ENCODE measurements at regions not wholly inside any gene's neighbourhood (a gene's known extent, or its start where the extent isn't known, plus 50 kb on each side); places are given as distances from the start of the nearest gene placed in this dataset.

DNA sequence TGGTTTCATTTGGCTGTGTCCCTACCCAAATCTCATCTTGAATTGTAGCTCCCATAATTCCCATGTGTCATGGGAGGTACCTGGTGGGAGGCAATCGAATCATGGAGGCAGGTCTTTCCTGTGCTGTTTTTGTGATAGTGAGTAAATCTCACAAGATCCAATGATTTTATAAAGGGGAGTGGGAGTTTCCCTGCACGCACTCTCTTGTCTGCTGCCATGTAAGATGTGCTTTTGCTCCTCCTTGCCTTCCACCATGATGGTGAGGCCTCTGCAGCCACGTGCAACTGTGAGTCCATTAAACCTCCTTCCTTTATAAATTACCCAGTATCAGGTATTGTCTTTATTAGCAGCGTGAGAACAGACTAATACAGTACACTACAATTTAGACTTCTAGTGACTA is 67.5 kb upstream of the LINC01488 start:
- DNase-seq (ENCODE audit: low spot score): no peak

- no peak for DNase-seq (ENCODE audit: low spot score)
These were observed 66.7 kb upstream of the LINC01488 start for GRCh38 chr11:69414773-69415187.

DNA sequence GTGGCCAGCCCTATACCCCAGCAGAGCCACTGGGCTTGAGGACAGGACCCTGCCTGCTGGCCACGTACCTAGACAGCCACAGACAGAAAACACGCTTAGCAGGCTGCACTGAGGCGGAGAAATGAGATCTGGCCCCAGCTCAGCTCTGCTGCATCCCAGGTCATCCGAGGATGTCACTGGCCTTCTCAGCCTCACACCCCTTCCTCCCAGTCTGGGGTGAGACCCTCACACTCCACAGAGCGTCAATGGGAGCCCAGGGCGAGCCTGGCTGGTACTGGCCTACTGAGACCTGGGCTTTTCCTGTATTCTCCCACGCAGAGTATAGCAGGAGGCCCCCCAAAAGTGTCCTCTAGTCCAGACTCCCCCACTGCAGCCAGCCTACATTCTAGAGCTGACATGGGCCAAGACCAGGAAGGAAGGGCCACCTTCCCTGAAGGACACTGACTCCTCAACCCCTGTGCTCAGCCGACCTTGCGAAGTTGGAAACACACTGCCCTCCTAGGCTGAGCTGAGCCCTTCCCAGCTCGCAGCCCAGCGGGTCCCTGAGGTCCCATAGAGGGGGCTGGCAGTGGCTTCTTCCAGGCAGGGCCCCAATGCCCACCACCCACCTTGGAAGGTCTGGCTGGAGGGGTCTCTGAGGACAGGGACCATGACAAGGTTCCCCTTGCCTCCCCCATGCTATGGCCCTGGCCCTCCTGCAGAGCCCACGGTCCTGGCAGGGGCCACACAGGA is 65.9 kb upstream of the LINC01488 start:
- DNase-seq (ENCODE audit: low spot score): no peak

DNA sequence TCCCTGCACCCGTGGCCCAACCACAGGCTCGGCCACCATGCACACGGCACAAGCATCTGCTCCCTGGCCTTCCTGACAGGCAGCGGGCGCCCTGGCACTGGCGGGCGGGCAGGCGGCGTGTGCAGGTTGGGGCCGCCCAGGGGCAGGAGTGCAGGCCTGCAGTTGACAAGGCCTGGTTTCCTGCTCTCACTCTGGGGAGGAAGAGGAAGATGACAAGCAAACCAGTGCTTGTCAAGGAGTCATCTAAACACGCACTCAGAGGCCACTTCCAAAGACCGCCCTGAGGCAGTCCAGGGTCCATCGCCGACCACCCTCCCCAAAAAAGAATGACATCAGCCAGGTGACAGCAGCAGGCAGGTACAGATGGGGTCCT is 65.3 kb upstream of the LINC01488 start:
- DNase-seq (ENCODE audit: low spot score): no peak

- peak; percentile 45 for DNase-seq (ENCODE audit: low spot score)
These were observed 64.4 kb upstream of the LINC01488 start for GRCh38 chr11:69416762-69417698.

- DNase-seq (ENCODE audit: low spot score): no peak
These were observed 63.8 kb upstream of the LINC01488 start for GRCh38 chr11:69417699-69418085.

GRCh38 chr11:69418576-69419296 is 62.7 kb upstream of the LINC01488 start:
- DNase-seq (ENCODE audit: low spot score): no peak

GRCh38 chr11:69419662-69420395 is 61.6 kb upstream of the LINC01488 start:
- DNase-seq (ENCODE audit: low spot score): peak; percentile 54

GRCh38 chr11:69422645-69423044 is 58.8 kb upstream of the LINC01488 start:
- no peak for DNase-seq (ENCODE audit: low spot score)

GRCh38 chr11:69423181-69423580 is 58.3 kb upstream of the LINC01488 start:
- no peak for DNase-seq (ENCODE audit: low spot score)

GRCh38 chr11:69423611-69424385 is 57.7 kb upstream of the LINC01488 start:
- DNase-seq (ENCODE audit: low spot score): no peak

GRCh38 chr11:69424748-69425147 is 56.7 kb upstream of the LINC01488 start:
- DNase-seq (ENCODE audit: low spot score): no peak

DNA sequence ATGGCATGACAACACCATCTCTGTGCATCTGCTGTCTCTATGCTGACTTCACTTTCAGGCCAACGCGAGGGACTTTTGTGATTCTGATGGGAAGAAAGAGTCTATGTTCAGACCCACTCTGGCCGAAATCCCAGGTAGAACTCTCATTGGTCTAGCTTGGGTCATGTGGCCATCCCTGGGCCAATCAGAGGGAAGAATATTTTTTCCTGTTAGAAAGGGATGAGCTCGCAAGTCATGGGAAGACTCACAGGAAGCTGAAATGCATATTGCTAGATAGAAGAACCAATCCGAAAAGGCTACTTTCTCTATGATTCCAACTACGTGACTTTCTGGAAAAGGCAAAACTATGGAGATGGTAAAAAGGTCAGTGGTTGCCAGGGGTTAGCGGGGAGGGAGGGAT is 56.0 kb upstream of the LINC01488 start:
- DNase-seq (ENCODE audit: low spot score): no peak

GRCh38 chr11:69425895-69426544 is 55.4 kb upstream of the LINC01488 start:
- no peak for DNase-seq (ENCODE audit: low spot score)

DNA sequence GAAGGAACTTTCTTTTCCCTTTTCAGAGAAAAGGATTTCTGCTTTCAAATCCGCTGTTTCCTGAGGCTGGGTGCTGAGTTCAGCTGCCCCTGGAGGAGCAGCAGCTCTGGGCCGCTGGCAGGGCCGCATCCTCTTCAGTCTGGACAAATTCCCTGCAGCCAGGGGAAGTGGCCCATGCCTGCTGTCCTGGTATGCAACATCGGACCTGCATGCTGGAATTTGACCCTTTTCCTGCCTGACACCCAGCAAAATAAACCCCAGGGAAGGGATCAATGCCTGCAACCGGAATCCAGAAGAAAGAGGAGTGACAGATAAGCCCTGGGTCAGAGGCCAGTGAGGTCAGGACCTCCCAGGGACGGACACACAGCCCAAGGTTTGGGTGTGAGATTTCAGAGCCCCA is 54.1 kb upstream of the LINC01488 start:
- no peak for DNase-seq (ENCODE audit: low spot score)

DNA sequence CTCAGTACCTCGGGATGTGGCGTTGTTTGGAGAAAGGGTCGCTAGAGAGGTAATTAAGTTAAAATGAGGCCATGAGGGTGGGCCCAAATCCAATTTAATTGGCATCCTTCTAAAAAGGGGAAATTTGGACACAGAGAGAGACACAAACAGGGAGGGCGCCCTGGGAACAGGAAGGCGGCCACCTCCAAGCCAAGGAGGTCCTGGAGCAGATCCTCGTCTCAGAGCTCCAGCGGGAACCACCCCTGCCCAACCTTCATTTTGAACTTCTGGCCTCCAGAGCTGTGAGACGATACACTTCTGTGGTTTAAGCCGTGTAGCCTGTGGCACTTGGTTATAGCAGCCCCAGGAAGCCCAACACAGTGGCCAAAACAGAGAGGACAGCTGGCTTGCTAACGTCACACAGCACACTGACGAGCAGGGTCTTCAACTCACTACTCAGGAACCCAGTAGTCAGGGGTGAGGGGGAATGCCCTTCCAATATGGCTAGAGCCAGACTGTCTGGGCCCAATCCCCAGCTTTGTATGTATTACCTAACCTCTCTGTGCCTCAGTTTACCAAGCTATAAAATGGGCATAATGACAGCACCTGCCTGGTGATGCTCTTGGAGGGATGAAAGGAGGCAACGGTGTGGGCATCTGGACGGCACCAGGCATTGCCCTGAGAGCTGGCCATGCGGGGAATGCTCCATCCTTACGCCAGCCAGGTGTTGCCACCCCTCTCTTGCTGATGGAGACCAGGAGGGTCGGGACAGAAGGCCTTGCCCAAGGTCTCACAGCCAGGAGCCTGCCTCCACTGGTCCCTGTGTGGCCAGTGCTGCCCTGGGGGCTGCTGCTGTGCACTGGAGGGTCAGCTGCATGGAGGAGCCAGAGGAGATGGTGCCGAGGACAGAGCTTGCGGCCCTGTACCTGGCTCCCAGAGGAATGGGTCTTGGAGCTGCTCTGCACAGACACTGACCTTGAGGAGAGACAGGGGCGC is 53.3 kb upstream of the LINC01488 start:
- DNase-seq (ENCODE audit: low spot score): no peak

- no peak for DNase-seq (ENCODE audit: low spot score)
These were observed 51.6 kb upstream of the LINC01488 start for GRCh38 chr11:69429716-69430491.

DNA sequence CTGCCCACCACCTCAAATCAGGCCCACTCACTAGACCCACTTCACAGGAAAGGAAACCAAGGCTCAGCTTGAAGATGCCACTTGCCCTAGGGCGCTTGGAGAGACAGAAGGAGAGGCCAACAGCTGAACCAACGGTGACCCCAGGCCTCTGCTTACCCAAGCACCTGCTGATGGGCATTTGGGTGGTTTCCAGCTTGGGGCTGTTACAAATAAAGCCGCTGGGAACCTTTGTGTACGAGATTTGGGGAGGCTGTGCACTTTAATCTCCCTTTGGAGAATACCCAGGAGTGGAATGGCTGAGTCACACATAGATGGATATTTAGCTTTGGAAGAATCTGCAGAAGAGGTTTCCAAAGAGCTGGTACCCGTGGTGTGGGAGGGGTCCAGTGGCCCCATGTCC is 50.9 kb upstream of the LINC01488 start:
- DNase-seq (ENCODE audit: low spot score): no peak

DNA sequence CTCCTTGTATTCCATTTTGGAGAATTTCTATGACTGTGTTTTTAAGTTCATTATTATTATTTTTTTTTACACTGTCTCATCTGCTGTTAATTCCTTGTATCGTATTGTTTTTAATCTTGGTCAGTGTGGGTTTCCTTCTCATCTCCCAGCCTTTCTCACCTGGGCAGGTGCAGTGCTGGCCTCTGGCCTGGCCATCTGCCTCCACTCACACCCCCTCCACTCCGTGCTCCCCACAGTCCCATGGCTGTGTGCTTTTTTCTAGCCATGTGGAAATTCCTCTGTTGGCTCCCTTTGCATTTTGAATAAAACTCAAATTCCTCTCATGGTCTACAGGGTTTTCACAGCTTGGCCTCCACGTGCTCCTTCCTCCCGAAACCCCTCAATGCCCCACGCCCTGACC is 50.3 kb upstream of the LINC01488 start:
- no peak for DNase-seq (ENCODE audit: low spot score)

All from hepatic stellate cell (primary cell).